SK-N-SH (cell line): ENCODE measurements at regions not wholly inside any gene's neighbourhood (a gene's known extent, or its start where the extent isn't known, plus 50 kb on each side); places are given as distances from the start of the nearest gene placed in this dataset.
"Not testable (repeated sequence)": the region's sequence is repeated elsewhere in the genome, so short reads cannot be mapped to it uniquely, and the experiment has no call there.

Source experiments
- CTCF ChIA-PET: fragments of 300-600, 350-600 bp; formaldehyde crosslinking; extraction: SDS; loops from one replicate; lab custom pipeline; 2021; lab: Yijun Ruan, JAX
- POLR2A ChIA-PET: fragments of 350-600 bp; sonication (Branson Sonifier 250); formaldehyde crosslinking; extraction: SDS; loops from one replicate; lab custom pipeline; 2020; ENCODE audit warnings: antibody characterized with exemption, inconsistent platforms; lab: Yijun Ruan, JAX
- DNase-seq: peaks from one replicate; pipeline ENCODE4 v3.0.0; 2012
- H2AFZ ChIP-seq: fragments of 200-600 bp; sonication (generic); 2 replicates; pipeline ENCODE4 v1.8.1; 2016; ENCODE audit warnings: antibody characterized with exemption, mild to moderate bottlenecking, low read depth
- H3F3A ChIP-seq: fragments of 200-600 bp; sonication (generic); replicated peaks from 2 replicates; pipeline ENCODE3; 2016; ENCODE audit warnings: antibody characterized with exemption, mild to moderate bottlenecking; ENCODE audit not compliant: insufficient read depth
- H3K27ac ChIP-seq, 2 experiments: fragments of 200-500 bp in 1 of 2; fragments of 200-600 bp in 1 of 2; sonication (Bioruptor generic) in 1 of 2; sonication (generic), shearing (Covaris generic) in 1 of 2; 2 replicates each; pipeline versions ENCODE4 v1.5.1 to v1.6.1; 2014 to 2016; ENCODE audit warnings: low read depth in 2 of 2, inconsistent platforms in 1 of 2, low read length in 1 of 2, mild to moderate bottlenecking in 1 of 2, mixed read lengths in 1 of 2
- H3K27me3 ChIP-seq: fragments of 200-600 bp; sonication (generic), shearing (Covaris generic); 2 replicates; pipeline ENCODE4 v1.6.1; 2016; ENCODE audit warnings: mixed run types; ENCODE audit not compliant: insufficient read depth
- H3K36me3 ChIP-seq, 2 experiments: fragments of 200-500 bp in 1 of 2; fragments of 200-600 bp in 1 of 2; sonication (Bioruptor generic) in 1 of 2; sonication (generic) in 1 of 2; replicated peaks in 1 of 2; 2 replicates each; pipeline versions ENCODE3 to v1.5.1; 2014 to 2016; ENCODE audit warnings: low read length in 1 of 2, mild to moderate bottlenecking in 1 of 2; ENCODE audit not compliant: insufficient read depth in 2 of 2, control insufficient read depth in 1 of 2
- H3K4me1 ChIP-seq, 2 experiments: fragments of 200-500 bp in 1 of 2; fragments of 200-600 bp in 1 of 2; sonication (Bioruptor generic) in 1 of 2; sonication (generic), shearing (Covaris generic) in 1 of 2; 2 replicates each; pipeline versions ENCODE4 v1.5.1 to v1.6.1; 2014 to 2016; ENCODE audit warnings: low read depth in 1 of 2, low read length in 1 of 2, mixed run types in 1 of 2; ENCODE audit not compliant: insufficient read depth in 2 of 2, control insufficient read depth in 1 of 2
- H3K4me2 ChIP-seq: fragments of 200-600 bp; sonication (generic), shearing (Covaris generic); 2 replicates; pipeline ENCODE4 v1.6.1; 2017; ENCODE audit warnings: mixed run types
- H3K4me3 ChIP-seq, 2 experiments: fragments of 200-500 bp in 1 of 2; fragments of 200-600 bp in 1 of 2; sonication (Bioruptor generic) in 1 of 2; sonication (generic), shearing (Covaris generic) in 1 of 2; 2 replicates each; pipeline versions ENCODE4 v1.5.1 to v1.8.1; 2014 to 2016; ENCODE audit warnings: low read depth in 2 of 2, inconsistent platforms in 1 of 2, low read length in 1 of 2, mild to moderate bottlenecking in 1 of 2, mixed read lengths in 1 of 2, moderate library complexity in 1 of 2
- H3K79me2 ChIP-seq: fragments of 200-600 bp; sonication (generic); 2 replicates; pipeline ENCODE4 v1.8.1; 2017; ENCODE audit warnings: mild to moderate bottlenecking; ENCODE audit not compliant: insufficient read depth
- H3K9ac ChIP-seq: fragments of 200-600 bp; sonication (generic); 2 replicates; pipeline ENCODE4 v1.6.1; 2017; ENCODE audit warnings: mixed run types
- H3K9me2 ChIP-seq: fragments of 200-600 bp; sonication (generic); 2 replicates; pipeline ENCODE4 v1.6.1; 2017; ENCODE audit warnings: mixed run types
- H3K9me3 ChIP-seq: fragments of 200-600 bp; sonication (generic); 2 replicates; pipeline ENCODE4 v1.6.1; 2017; ENCODE audit warnings: mixed run types, mild to moderate bottlenecking, moderate library complexity
- H4K20me1 ChIP-seq: fragments of 200-600 bp; sonication (generic); 2 replicates; pipeline ENCODE4 v1.6.1; 2017; ENCODE audit warnings: mild to moderate bottlenecking, mixed run types; ENCODE audit not compliant: insufficient read depth
- CHD2 ChIP-seq: fragments of 150-350 bp; IDR thresholded peaks from 2 replicates; pipeline ENCODE4 v1.6.1; 2018; ENCODE audit warnings: low read length; ENCODE audit not compliant: partially characterized antibody
- EP300 ChIP-seq, 2 experiments: IDR thresholded peaks; 2 replicates each; pipeline versions ENCODE4 v1.4.0 to v1.6.1; 2012; ENCODE audit warnings: borderline replicate concordance in 1 of 2, low read depth in 1 of 2, low read length in 1 of 2
- FOXM1 ChIP-seq: IDR thresholded peaks from 2 replicates; pipeline ENCODE4 v1.4.0; 2012; ENCODE audit warnings: low read depth, mild to moderate bottlenecking
- NRF1 ChIP-seq: IDR thresholded peaks from 2 replicates; pipeline ENCODE4 v1.6.1; 2012; ENCODE audit warnings: low read depth, mild to moderate bottlenecking, low read length
- POLR2AphosphoS5 ChIP-seq: IDR thresholded peaks from 2 replicates; pipeline ENCODE4 v1.6.1; 2012; ENCODE audit warnings: low read depth, low read length
- RFX5 ChIP-seq: IDR thresholded peaks from 2 replicates; pipeline ENCODE4 v1.6.1; 2012; ENCODE audit warnings: mild to moderate bottlenecking, improper control_type of control experiment, low read length
- TAF1 ChIP-seq: IDR thresholded peaks from 2 replicates; pipeline ENCODE4 v1.6.1; 2012; ENCODE audit warnings: low read depth, mild to moderate bottlenecking, low read length, moderate library complexity, borderline replicate concordance
- WGBS: methylation state at CpG from one replicate; pipeline ENCODE4 v1.1.6; 2017; ENCODE audit warnings: low lambda C conversion rate; 5-methylcytosine and 5-hydroxymethylcytosine counted together
- TF ChIP-seq, protein P1 (sequence below): IDR thresholded peaks from 2 replicates; pipeline ENCODE4 v1.4.0; 2012; ENCODE audit warnings: low read depth, borderline replicate concordance
- TF ChIP-seq, protein P2 (sequence below): IDR thresholded peaks from 2 replicates; pipeline ENCODE4; 2012

DNA sequence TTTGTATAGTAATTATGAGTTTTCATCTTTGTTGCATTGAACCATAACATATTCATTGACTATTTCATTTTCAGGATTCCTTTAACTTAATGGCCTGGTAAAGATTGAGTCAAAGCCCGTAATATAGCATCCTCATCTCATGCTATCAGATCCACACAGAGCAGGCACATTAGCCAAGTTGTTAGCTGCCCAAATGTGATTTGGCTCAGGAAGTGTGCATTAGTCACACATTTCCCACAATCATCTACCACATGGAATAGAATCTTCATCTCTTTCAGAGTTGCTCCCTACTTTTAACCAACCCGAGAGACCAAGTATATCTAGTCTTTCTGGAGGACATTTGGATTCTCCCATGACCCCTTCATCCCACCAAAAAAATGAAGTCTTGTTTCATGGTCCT lies 481.0 kb upstream of the PTGER4 start:
- Histone ChIP-seq H3K27ac (no peak overlapping the region), H3K9me2 (no peaks in the 10 kb centered on the region), H3F3A (no peaks in the 10 kb centered on the region), H3K9ac (no peak overlapping the region), H4K20me1 (no peaks in the 10 kb centered on the region), H3K4me2 (no peak overlapping the region), H3K36me3 (no peaks in the 10 kb centered on the region), H2AFZ (no peak overlapping the region), H3K27me3 (no peaks in the 10 kb centered on the region), H3K79me2 (no peaks in the 10 kb centered on the region), H3K4me1 (no peaks in the 10 kb centered on the region; a peak in 1 of 4 replicates), H3K4me3 (no peak overlapping the region), H3K9me3 (no peaks in the 10 kb centered on the region)
- 3% methylated on average over 2 of the region's 2 CpGs for WGBS
- TF ChIP-seq NRF1, result no peak
- POLR2A ChIA-PET, result no interaction called here
- no peak for DNase-seq
- CTCF ChIA-PET, result interaction anchor here (0.6 kb wide), 1 partner anchor 521 kb away, joined by 3 read pairs; no protein-coding TSS in a partner anchor

DNA sequence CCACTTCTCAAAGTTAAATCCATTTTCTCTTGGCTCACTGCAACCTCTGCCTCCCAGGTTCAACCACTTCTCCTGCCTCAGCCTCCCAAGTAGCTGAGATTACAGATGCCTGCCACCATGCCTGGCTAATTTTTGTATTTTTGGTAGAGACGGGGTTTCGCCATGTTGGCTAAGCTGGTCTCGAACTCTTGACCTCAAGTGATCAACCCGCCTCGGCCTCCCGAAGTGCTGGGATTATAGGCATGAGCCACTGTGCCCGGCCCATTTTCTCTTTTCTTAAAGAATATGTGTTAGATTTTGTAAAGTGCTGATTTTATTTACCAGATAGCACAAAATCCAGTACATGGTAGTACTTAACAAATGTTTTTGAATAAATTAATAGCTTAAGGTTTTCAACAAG lies 484.1 kb upstream of the PTGER4 start:
- H3K4me1 ChIP-seq, H3F3A ChIP-seq, H2AFZ ChIP-seq, H3K4me3 ChIP-seq, POLR2A ChIA-PET, H3K36me3 ChIP-seq, H3K79me2 ChIP-seq, CTCF ChIA-PET, H4K20me1 ChIP-seq, H3K4me2 ChIP-seq, H3K27ac ChIP-seq, DNase-seq, H3K9me2 ChIP-seq, H3K9me3 ChIP-seq, H3K27me3 ChIP-seq, H3K9ac ChIP-seq: not testable (repeated sequence)
- 3% methylated on average over 7 of the region's 7 CpGs for WGBS

DNA sequence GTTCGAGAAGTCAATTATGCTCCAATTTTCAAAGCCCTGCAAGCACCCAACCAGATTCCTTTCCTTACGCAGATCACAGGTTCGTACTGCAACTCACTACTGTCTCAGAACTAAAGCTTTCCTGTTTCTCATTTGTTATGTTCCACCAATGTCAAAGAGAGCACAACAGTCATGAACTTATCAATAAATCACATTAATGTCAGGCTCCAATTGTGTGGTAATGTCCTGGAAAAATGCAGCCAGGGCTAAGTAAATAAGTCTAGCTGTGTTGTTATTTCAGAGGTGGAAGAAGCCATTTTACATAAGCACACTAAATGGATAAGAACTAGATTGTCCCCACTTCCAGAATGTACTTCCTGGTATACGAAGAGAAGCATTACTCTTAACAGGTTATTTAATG lies 488.6 kb upstream of the PTGER4 start:
- Histone ChIP-seq H3K36me3 (no peaks in the 10 kb centered on the region), H3K4me3 (no peak overlapping the region), H3K9ac (no peak overlapping the region), H3K9me3 (no peaks in the 10 kb centered on the region), H3K4me2 (no peak overlapping the region), H3K9me2 (no peaks in the 10 kb centered on the region), H3F3A (no peaks in the 10 kb centered on the region), H3K27ac (no peak overlapping the region), H3K79me2 (no peaks in the 10 kb centered on the region), H2AFZ (no peak overlapping the region), H4K20me1 (no peaks in the 10 kb centered on the region), H3K27me3 (no peaks in the 10 kb centered on the region; the same call in 1 of the 2 replicates), H3K4me1 (no peaks in the 10 kb centered on the region)
- CTCF ChIA-PET, result no interaction called here
- WGBS, result 1% methylated on average over 4 of the region's 4 CpGs
- no peak for DNase-seq
- POLR2A ChIA-PET, result no interaction called here
- TF ChIP-seq, protein P1, sequence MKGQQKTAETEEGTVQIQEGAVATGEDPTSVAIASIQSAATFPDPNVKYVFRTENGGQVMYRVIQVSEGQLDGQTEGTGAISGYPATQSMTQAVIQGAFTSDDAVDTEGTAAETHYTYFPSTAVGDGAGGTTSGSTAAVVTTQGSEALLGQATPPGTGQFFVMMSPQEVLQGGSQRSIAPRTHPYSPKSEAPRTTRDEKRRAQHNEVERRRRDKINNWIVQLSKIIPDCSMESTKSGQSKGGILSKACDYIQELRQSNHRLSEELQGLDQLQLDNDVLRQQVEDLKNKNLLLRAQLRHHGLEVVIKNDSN, result no peak
- no peak for TF ChIP-seq RFX5
- TF ChIP-seq EP300 (IDR thresholded peaks at IDR 0.05; ENCODE audit: borderline replicate concordance in 1 of 2, low read depth in 1 of 2, low read length in 1 of 2), result no peak
- TF ChIP-seq, protein P2, sequence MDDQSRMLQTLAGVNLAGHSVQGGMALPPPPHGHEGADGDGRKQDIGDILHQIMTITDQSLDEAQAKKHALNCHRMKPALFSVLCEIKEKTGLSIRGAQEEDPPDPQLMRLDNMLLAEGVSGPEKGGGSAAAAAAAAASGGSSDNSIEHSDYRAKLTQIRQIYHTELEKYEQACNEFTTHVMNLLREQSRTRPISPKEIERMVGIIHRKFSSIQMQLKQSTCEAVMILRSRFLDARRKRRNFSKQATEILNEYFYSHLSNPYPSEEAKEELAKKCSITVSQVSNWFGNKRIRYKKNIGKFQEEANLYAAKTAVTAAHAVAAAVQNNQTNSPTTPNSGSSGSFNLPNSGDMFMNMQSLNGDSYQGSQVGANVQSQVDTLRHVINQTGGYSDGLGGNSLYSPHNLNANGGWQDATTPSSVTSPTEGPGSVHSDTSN, result no peak
- no peak for TF ChIP-seq TAF1
- TF ChIP-seq FOXM1, result no peak
- TF ChIP-seq POLR2AphosphoS5, result no peak
- no peak for TF ChIP-seq CHD2
